Ascending aorta (tissue), 2 donors: ENCODE measurements at regions not wholly inside any gene's neighbourhood (a gene's known extent, or its start where the extent isn't known, plus 50 kb on each side); places are given as distances from the start of the nearest gene placed in this dataset.

ENCODE experiments used
- DNase-seq, 2 donors: peaks; one replicate each; pipeline ENCODE4 v3.0.0-alpha.2; 2019; ENCODE audit warnings: low spot score in 2 of 2
- H3K27ac ChIP-seq, 2 donors: fragments of 200-600 bp; sonication (generic); one replicate each; pipeline ENCODE4 v1.5.1; 2016 to 2017; ENCODE audit warnings: mild to moderate bottlenecking in 1 of 2
- H3K27me3 ChIP-seq: fragments of 200-600 bp; sonication (generic); one replicate; pipeline ENCODE4 v1.5.1; 2017
- H3K36me3 ChIP-seq, 2 donors: fragments of 200-600 bp; sonication (generic); one replicate each; pipeline ENCODE4 v1.5.1; 2016
- H3K4me1 ChIP-seq, 2 donors: fragments of 200-600 bp; sonication (generic); one replicate each; pipeline ENCODE4 v1.5.1; 2016 to 2017; ENCODE audit warnings: mild to moderate bottlenecking in 1 of 2
- H3K4me3 ChIP-seq, 2 donors: fragments of 200-600 bp; sonication (generic); one replicate each; pipeline ENCODE4 v1.5.1; 2016 to 2017; ENCODE audit warnings: mild to moderate bottlenecking in 1 of 2
- H3K9me3 ChIP-seq, 2 donors: fragments of 200-600 bp; sonication (generic); one replicate each; pipeline ENCODE4 v1.5.1; 2016
- CTCF ChIP-seq, 3 experiments: fragments of 200-600 bp in 2 of 3; fragments of 450-650 bp in 1 of 3; sonication (generic) in 2 of 3; IDR thresholded peaks; one replicate each; pipeline ENCODE4 v1.5.1; 2016 to 2019; ENCODE audit warnings: antibody characterized with exemption in 3 of 3, mild to moderate bottlenecking in 1 of 3, moderate library complexity in 1 of 3
- intact Hi-C: fragments of 100-400 bp; cut with DNase I; formaldehyde crosslinking; loops from one replicate; pipeline ENCODE4 v1.15.1; 2023

DNA sequence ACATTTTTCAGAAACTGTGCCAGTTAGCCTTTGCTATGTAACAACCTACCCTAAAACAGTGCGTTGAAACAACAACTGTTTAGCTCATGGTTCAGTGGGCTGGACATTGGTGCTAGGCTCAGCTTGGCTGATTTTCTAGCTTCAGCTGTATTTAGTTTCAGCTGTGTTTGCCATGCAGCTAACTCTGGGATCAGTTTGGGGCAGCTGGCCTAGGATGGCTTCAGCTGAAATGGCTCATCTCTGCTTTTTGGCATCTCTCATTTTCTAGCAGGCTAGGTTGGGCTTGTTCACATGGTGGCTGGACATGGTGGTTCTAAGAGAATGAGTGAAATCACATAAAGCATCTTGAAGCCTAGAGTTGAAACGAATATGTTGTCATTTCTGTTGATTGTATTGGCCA is 464.2 kb downstream of the QKI start:
- TF ChIP-seq CTCF (IDR thresholded peaks at IDR 0.05), result no peak
- Histone ChIP-seq H3K9me3 (no peaks in the 10 kb centered on the region), H3K36me3 (no peaks in the 10 kb centered on the region), H3K27ac (no peak overlapping the region), H3K4me3 (no peak overlapping the region), H3K27me3 (no peaks in the 10 kb centered on the region), H3K4me1 (no peaks in the 10 kb centered on the region)
- intact Hi-C loops, result no loop called here
- no peak for DNase-seq

- no peak for TF ChIP-seq CTCF (IDR thresholded peaks at IDR 0.05)
- DNase-seq, result no peak
- H3K4me3 ChIP-seq, result no peak overlapping the region
- no peaks in the 10 kb centered on the region for H3K4me1 ChIP-seq
- H3K9me3 ChIP-seq, result no peaks in the 10 kb centered on the region
- H3K36me3 ChIP-seq, result no peaks in the 10 kb centered on the region
- no peaks in the 10 kb centered on the region for H3K27me3 ChIP-seq
- no peak overlapping the region for H3K27ac ChIP-seq
- intact Hi-C loops, result no loop called here
These were observed 463.5 kb downstream of the QKI start for GRCh38 chr6:163877877-163878639.

DNA sequence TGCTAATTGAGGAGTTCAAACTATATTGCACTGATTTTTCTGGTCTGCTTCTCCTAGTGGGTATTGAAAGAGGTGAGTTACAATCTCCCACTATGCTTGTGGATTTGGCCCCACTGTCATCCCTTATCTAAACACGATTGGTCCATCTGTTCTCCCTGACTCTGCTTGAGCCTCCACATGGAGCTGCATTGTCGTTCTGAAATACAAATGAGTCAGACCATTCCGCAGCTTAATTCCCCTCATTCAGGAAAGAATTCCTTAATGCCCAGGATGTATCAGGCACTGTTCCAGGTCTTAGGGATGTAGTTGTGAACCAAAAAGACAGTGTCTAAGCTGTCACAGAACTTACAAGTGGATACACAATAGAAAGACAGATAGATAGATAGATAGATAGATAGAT is 461.9 kb downstream of the QKI start:
- no peak for DNase-seq
- Histone ChIP-seq H3K4me3 (no peak overlapping the region), H3K36me3 (no peaks in the 10 kb centered on the region), H3K4me1 (no peaks in the 10 kb centered on the region), H3K9me3 (no peaks in the 10 kb centered on the region), H3K27ac (no peak overlapping the region), H3K27me3 (no peaks in the 10 kb centered on the region)
- TF ChIP-seq CTCF (IDR thresholded peaks at IDR 0.05), result no peak
- intact Hi-C loops, result no loop called here

DNA sequence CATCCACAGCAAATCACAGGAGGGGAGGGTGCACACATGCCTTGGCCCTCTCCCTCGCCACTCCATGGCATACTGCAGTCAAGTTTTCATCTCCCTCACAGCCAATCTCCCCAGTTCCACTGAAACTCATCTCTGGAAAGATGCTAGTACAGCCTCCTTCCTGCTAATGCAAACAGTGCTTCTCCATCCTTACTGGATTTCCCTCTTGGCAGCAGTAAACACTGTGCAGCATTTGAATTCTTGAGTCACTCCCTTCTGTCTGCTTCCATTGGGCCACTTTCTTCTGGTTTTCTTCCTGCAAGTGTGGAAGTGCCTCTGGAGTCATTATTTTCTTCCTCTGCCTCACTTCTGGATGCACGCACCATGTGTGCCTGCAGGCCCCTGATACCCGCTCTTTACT is 460.3 kb downstream of the QKI start:
- intact Hi-C loops, result no loop called here
- H3K27me3 ChIP-seq, result no peaks in the 10 kb centered on the region

GRCh38 chr6:163872335-163872734 is 457.8 kb downstream of the QKI start:
- no peaks in the 10 kb centered on the region for H3K27me3 ChIP-seq
- intact Hi-C loops, result no loop called here
- no peaks in the 10 kb centered on the region for H3K36me3 ChIP-seq
- no peak for TF ChIP-seq CTCF (IDR thresholded peaks at IDR 0.05)
- H3K9me3 ChIP-seq, result no peaks in the 10 kb centered on the region
- DNase-seq, result no peak
- no peaks in the 10 kb centered on the region for H3K4me1 ChIP-seq
- no peak overlapping the region for H3K4me3 ChIP-seq
- H3K27ac ChIP-seq, result no peak overlapping the region

More for the DNA sequence above, 460.3 kb downstream of the QKI start:
- H3K4me1 ChIP-seq, result no peaks in the 10 kb centered on the region
- no peaks in the 10 kb centered on the region for H3K36me3 ChIP-seq
- no peaks in the 10 kb centered on the region for H3K9me3 ChIP-seq
- no peak for DNase-seq
- no peak for TF ChIP-seq CTCF (IDR thresholded peaks at IDR 0.05)
- H3K27ac ChIP-seq, result no peak overlapping the region
- no peak overlapping the region for H3K4me3 ChIP-seq

DNA sequence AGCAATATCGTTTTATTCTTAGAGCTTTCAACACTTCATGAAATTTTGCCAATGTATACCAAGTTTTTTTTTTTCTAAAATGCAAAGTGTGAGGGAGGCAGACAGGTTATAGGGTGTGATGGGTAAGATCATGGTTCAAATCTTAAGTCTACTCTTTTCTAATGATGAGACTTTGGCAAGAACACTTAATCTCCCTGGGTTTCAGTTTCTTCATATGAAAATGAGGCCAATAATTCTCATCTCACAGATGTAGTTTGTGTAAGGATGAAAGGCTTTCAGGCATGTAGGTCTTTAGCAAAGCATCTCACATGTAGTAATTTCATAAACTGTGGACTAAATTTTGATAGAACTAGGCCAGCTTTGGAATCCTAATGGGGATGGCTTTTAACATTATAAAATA is 457.1 kb downstream of the QKI start:
- intact Hi-C loops, result no loop called here
- Histone ChIP-seq H3K27ac (no peak overlapping the region), H3K4me3 (no peak overlapping the region), H3K36me3 (no peaks in the 10 kb centered on the region), H3K27me3 (no peaks in the 10 kb centered on the region), H3K9me3 (no peaks in the 10 kb centered on the region), H3K4me1 (no peaks in the 10 kb centered on the region)
- DNase-seq, result no peak
- no peak for TF ChIP-seq CTCF (IDR thresholded peaks at IDR 0.05)
